GM12892 (cell line): ENCODE measurements at regions not wholly inside any gene's neighbourhood (a gene's known extent, or its start where the extent isn't known, plus 50 kb on each side); places are given as distances from the start of the nearest gene placed in this dataset.

Source experiments
- POLR2A ChIP-seq: IDR thresholded peaks from 2 replicates; pipeline ENCODE4 v1.6.1; 2011; ENCODE audit warnings: low read depth, low read length, control low read depth
- POLR2AphosphoS5 ChIP-seq: IDR thresholded peaks from 2 replicates; pipeline ENCODE4 v1.6.1; 2011; ENCODE audit warnings: low read depth, low read length, control low read depth
- TAF1 ChIP-seq: IDR thresholded peaks from 2 replicates; pipeline ENCODE4 v1.6.1; 2011; ENCODE audit warnings: low read depth, mild to moderate bottlenecking, control low read depth, low read length, borderline replicate concordance

- TF ChIP-seq POLR2AphosphoS5 (no peak), POLR2A (no peak), TAF1 (no peak)
Measured at GRCh38 chr20:4341804-4342485, 92.9 kb upstream of the ADRA1D start.
